Esophagus squamous epithelium (tissue), 5 donors: ENCODE measurements at regions not wholly inside any gene's neighbourhood (a gene's known extent, or its start where the extent isn't known, plus 50 kb on each side); places are given as distances from the start of the nearest gene placed in this dataset.

Experiments
- DNase-seq: peaks from one replicate; lab custom pipeline; 2025; lab: John Stamatoyannopoulos, UW
- H3K27ac ChIP-seq, 4 donors: fragments of 200-600 bp; sonication (generic); one replicate each; pipeline ENCODE4 v1.5.1; 2016 to 2019; ENCODE audit warnings: mild to moderate bottlenecking in 1 of 4
- H3K27me3 ChIP-seq, 4 donors: fragments of 200-600 bp; sonication (generic); 1 replicate in 3 of 4; 2 replicates in 1 of 4; pipeline versions ENCODE4 v1.5.1 to v1.6.0; 2017 to 2021; ENCODE audit warnings: antibody characterized with exemption in 1 of 4
- H3K36me3 ChIP-seq, 3 donors: fragments of 200-600 bp; sonication (generic); one replicate each; pipeline ENCODE4 v1.5.1; 2016 to 2019
- H3K4me1 ChIP-seq, 3 donors: fragments of 200-600 bp; sonication (generic); one replicate each; pipeline ENCODE4 v1.5.1; 2017 to 2019
- H3K4me3 ChIP-seq, 4 donors: fragments of 200-600 bp; sonication (generic); 1 replicate in 3 of 4; 2 replicates in 1 of 4; pipeline ENCODE4 v1.5.1; 2016 to 2019; ENCODE audit warnings: mild to moderate bottlenecking in 2 of 4, moderate library complexity in 1 of 4
- H3K9me3 ChIP-seq, 3 donors: fragments of 200-600 bp; sonication (generic); one replicate each; pipeline ENCODE4 v1.5.1; 2016 to 2019
- POLR2A ChIP-seq, 4 donors: fragments of 450-650 bp; IDR thresholded peaks; one replicate each; pipeline ENCODE4 v1.6.1; 2017; ENCODE audit warnings: antibody characterized with exemption in 4 of 4, mild to moderate bottlenecking in 4 of 4, moderate library complexity in 3 of 4
- WGBS, 2 donors: methylation state at CpG; one replicate each; pipeline ENCODE4 v1.1.5; 2018; 5-methylcytosine and 5-hydroxymethylcytosine counted together
- intact Hi-C: fragments of 100-400 bp; cut with DNase I; formaldehyde crosslinking; loops from one replicate; pipeline ENCODE4 v1.15.0; 2022
- TF ChIP-seq, protein P1 (sequence below), 6 experiments: fragments of 450-650 bp in 4 of 6; fragments of 200-600 bp in 2 of 6; sonication (generic) in 2 of 6; IDR thresholded peaks; one replicate each; pipeline ENCODE4 v1.5.1; 2016 to 2019; ENCODE audit warnings: antibody characterized with exemption in 6 of 6, mild to moderate bottlenecking in 4 of 6, moderate library complexity in 4 of 6
- donor health status: DM: yes; HTN: yes; CAD: no.

DNA sequence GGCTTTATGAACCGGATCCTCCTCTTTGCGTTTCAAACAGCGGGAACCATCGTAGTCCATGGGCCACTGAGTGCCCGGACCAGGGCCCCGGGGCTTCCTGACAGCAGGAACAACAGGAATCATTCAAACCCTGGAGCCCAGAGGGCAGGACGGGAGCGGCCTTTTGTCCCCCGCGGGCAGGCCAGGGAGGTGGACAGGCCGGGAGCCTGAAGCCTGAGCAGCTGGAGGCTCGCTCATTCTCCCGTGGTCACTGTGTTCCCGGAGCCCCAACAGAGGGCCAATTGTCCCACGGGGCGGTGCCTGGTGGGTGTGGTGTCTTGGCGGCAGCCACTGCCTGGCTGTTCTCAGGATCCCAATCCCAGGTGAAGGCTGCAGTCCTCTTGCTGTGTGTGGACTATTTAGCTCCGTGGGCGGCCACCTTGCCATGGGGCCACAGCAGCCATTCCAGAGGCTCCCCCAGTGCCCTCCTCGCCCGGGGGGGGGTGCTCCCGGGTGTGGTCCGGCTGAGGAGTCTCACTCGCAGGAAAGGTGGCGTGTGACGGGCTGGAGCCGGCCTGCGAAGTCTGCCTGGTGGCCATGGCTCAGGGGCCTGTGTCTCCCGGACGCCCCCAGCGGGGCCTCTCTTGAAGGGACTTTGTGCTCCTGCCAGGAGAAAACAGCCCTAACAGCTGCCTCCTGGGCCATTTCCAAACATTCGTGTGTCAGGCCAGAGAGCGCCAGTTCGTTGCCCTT is 77.2 kb upstream of the BHLHE23 start:
- intact Hi-C loops: no loop called here
- 44 to 87% methylated on average over 3 to 5 of the region's 34 CpGs for WGBS, 2 donors
- Histone ChIP-seq H3K36me3 (no peaks in the 10 kb centered on the region), H3K27ac (no peak overlapping the region), H3K9me3 (peaks cover 0 to 10% (median 3%) of the 10 kb centered on the region in 3 donors), H3K27me3 (peaks cover 0 to 95% (median 0%) of the 10 kb centered on the region in 4 donors), H3K4me1 (no peaks in the 10 kb centered on the region), H3K4me3 (no peak overlapping the region)
- TF ChIP-seq POLR2A (IDR thresholded peaks at IDR 0.05): no peak
- TF ChIP-seq, protein P1, sequence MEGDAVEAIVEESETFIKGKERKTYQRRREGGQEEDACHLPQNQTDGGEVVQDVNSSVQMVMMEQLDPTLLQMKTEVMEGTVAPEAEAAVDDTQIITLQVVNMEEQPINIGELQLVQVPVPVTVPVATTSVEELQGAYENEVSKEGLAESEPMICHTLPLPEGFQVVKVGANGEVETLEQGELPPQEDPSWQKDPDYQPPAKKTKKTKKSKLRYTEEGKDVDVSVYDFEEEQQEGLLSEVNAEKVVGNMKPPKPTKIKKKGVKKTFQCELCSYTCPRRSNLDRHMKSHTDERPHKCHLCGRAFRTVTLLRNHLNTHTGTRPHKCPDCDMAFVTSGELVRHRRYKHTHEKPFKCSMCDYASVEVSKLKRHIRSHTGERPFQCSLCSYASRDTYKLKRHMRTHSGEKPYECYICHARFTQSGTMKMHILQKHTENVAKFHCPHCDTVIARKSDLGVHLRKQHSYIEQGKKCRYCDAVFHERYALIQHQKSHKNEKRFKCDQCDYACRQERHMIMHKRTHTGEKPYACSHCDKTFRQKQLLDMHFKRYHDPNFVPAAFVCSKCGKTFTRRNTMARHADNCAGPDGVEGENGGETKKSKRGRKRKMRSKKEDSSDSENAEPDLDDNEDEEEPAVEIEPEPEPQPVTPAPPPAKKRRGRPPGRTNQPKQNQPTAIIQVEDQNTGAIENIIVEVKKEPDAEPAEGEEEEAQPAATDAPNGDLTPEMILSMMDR (IDR thresholded peaks at IDR 0.05): no peak
- no peak for DNase-seq

- no peak for DNase-seq
- intact Hi-C loops: no loop called here
- H3K9me3 ChIP-seq: peaks cover 0 to 10% (median 4%) of the 10 kb centered on the region in 3 donors
- no peaks in the 10 kb centered on the region for H3K36me3 ChIP-seq
- peaks cover 0 to 87% (median 0%) of the 10 kb centered on the region in 4 donors for H3K27me3 ChIP-seq
- no peak overlapping the region for H3K27ac ChIP-seq
- WGBS, 2 donors: 75 to 100% methylated on average over 2 to 5 of the region's 23 CpGs
- TF ChIP-seq, protein P1 (IDR thresholded peaks at IDR 0.05): no peak
- no peak for TF ChIP-seq POLR2A (IDR thresholded peaks at IDR 0.05)
- no peak overlapping the region for H3K4me3 ChIP-seq
- H3K4me1 ChIP-seq: no peaks in the 10 kb centered on the region
Measured at GRCh38 chr20:63082939-63083735, 76.4 kb upstream of the BHLHE23 start.

DNA sequence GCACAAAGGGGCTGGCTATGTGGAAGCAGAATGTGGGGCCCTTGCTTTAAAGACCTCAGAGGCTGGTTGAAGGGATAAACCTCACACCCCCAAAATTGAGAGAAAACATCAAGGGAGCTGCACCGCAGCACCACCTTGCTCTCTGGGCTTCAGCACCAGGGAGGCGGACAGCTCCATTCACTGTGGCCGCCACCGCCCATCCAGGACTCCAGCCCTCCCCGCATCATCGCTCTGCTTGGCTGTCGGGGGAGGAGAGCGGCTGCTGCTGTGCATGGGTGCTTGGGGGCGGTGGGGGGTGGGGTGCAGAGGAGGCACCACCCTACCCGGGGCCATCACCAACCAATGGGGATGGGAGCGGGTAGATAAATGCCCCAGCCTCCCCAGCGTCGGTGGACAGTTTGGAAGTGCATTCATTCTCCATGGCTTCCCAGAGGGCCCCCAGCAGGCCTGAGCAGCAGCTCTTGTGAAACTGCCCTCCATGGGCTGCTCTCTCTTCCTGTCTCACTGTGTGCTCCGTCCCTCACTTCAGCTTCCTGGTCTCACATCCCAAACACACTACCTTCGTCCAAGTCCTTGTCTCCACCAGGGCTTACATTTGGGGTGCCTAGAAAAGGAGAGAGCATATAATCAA is 75.7 kb upstream of the BHLHE23 start:
- TF ChIP-seq, protein P1 (IDR thresholded peaks at IDR 0.05): no peak
- no peak for TF ChIP-seq POLR2A (IDR thresholded peaks at IDR 0.05)
- intact Hi-C loops: no loop called here
- Histone ChIP-seq H3K9me3 (peaks cover 0 to 15% (median 11%) of the 10 kb centered on the region in 3 donors), H3K4me1 (no peaks in the 10 kb centered on the region), H3K27me3 (peaks cover 0 to 79% (median 0%) of the 10 kb centered on the region in 4 donors), H3K36me3 (no peaks in the 10 kb centered on the region), H3K4me3 (no peak overlapping the region), H3K27ac (no peak overlapping the region)
- no peak for DNase-seq
- 28% methylated on average over 10 of the region's 15 CpGs; no CpG with 5 or more reads in 1 of the 2 donors for WGBS, 2 donors

GRCh38 chr20:63081831-63082230 is 75.1 kb upstream of the BHLHE23 start:
- H3K4me3 ChIP-seq: no peak overlapping the region
- H3K27ac ChIP-seq: no peak overlapping the region
- H3K9me3 ChIP-seq: peaks cover 0 to 20% (median 16%) of the 10 kb centered on the region in 3 donors
- H3K4me1 ChIP-seq: no peaks in the 10 kb centered on the region
- TF ChIP-seq, protein P1 (IDR thresholded peaks at IDR 0.05): no peak
- TF ChIP-seq POLR2A (IDR thresholded peaks at IDR 0.05): no peak
- H3K27me3 ChIP-seq: peaks cover 0 to 76% (median 0%) of the 10 kb centered on the region in 4 donors
- no peak for DNase-seq
- H3K36me3 ChIP-seq: no peaks in the 10 kb centered on the region
- intact Hi-C loops: no loop called here
- WGBS, 2 donors: 45 to 48% methylated on average over 7 to 9 of the region's 10 CpGs
